B cell (primary cell): ENCODE measurements at regions not wholly inside any gene's neighbourhood (a gene's known extent, or its start where the extent isn't known, plus 50 kb on each side); places are given as distances from the start of the nearest gene placed in this dataset.

Experiments
- ATAC-seq: fragments of 200-7000 bp; cut with Tn5 transposase; one replicate; pipeline ENCODE4 v1.10.0; 2021; ENCODE audit warnings: low read depth, mild to moderate bottlenecking, moderate number of reproducible peaks, moderate library complexity
- CTCF ChIA-PET: fragments of 350-600 bp; sonication (Branson Sonifier 250); formaldehyde crosslinking; loops from one replicate; lab custom pipeline; 2021; ENCODE audit warnings: antibody characterized with exemption, inconsistent platforms; lab: Charles Lee
- POLR2A ChIA-PET: fragments of 350-600 bp; sonication (Branson Sonifier 250); formaldehyde crosslinking; loops from one replicate; lab custom pipeline; 2021; ENCODE audit warnings: antibody characterized with exemption; lab: Charles Lee
- DNase-seq: peaks from one replicate; pipeline ENCODE4 v3.0.0; 2013
- H2AFZ ChIP-seq: 2 replicates; pipeline ENCODE4 v1.6.1; 2012; ENCODE audit warnings: mild to moderate bottlenecking, low read depth, low read length; ENCODE audit not compliant: insufficient read depth, poor library complexity, severe bottlenecking
- H3K27ac ChIP-seq, 2 donors: 1 replicate in 1 of 2; 2 replicates in 1 of 2; pipeline ENCODE4 v1.5.1; 2012 to 2013; ENCODE audit warnings: low read length in 2 of 2, mild to moderate bottlenecking in 2 of 2, moderate library complexity in 1 of 2
- H3K27me3 ChIP-seq, 4 experiments: fragments of 200-600 bp in 1 of 4; sonication (generic) in 1 of 4; replicated peaks in 1 of 4; 1 replicate in 2 of 4; 2 replicates in 2 of 4; pipeline versions ENCODE4 v1.6.1 to v1.7.0; 2013 to 2016; ENCODE audit warnings: low read length in 3 of 4, mild to moderate bottlenecking in 2 of 4, mixed read lengths in 1 of 4, moderate library complexity in 1 of 4; ENCODE audit not compliant: insufficient read depth in 4 of 4, control insufficient read depth in 3 of 4; ENCODE audit errors: control extremely low read depth in 1 of 4
- H3K36me3 ChIP-seq, 2 experiments: replicated peaks in 1 of 2; 1 replicate in 1 of 2; 2 replicates in 1 of 2; pipeline versions ENCODE4 v1.6.1 to v1.7.1; 2013; ENCODE audit warnings: low read length in 1 of 2; ENCODE audit not compliant: insufficient read depth in 2 of 2, control insufficient read depth in 1 of 2; ENCODE audit errors: control extremely low read depth in 1 of 2, extremely low read depth in 1 of 2
- H3K4me1 ChIP-seq, 2 donors: fragments of 200-600 bp in 1 of 2; sonication (generic) in 1 of 2; 1 replicate in 1 of 2; 2 replicates in 1 of 2; pipeline versions ENCODE4 v1.5.1 to v1.6.1; 2013 to 2017; ENCODE audit warnings: low read length in 2 of 2; ENCODE audit not compliant: control insufficient read depth in 2 of 2, insufficient read depth in 2 of 2
- H3K4me2 ChIP-seq: replicated peaks from 2 replicates; pipeline ENCODE3; 2012; ENCODE audit warnings: mild to moderate bottlenecking, low read depth, low read length; ENCODE audit not compliant: poor library complexity, severe bottlenecking
- H3K4me3 ChIP-seq, 5 experiments: fragments of 200-600 bp in 1 of 5; sonication (generic) in 1 of 5; 1 replicate in 3 of 5; 2 replicates in 2 of 5; pipeline versions ENCODE4 v1.5.1 to v1.7.0; 2011 to 2016; ENCODE audit warnings: low read length in 4 of 5, mild to moderate bottlenecking in 4 of 5, low read depth in 2 of 5, control low read depth in 1 of 5, moderate library complexity in 1 of 5; ENCODE audit not compliant: insufficient read depth in 1 of 5; ENCODE audit errors: control extremely low read depth in 1 of 5, extremely low read depth in 1 of 5
- H3K79me2 ChIP-seq: fragments of 200-600 bp; sonication (generic); one replicate; pipeline ENCODE4 v1.6.0; 2016; ENCODE audit warnings: low read length; ENCODE audit not compliant: control insufficient read depth, insufficient read depth
- H3K9ac ChIP-seq: fragments of 200-600 bp; sonication (generic); 2 replicates; pipeline ENCODE4 v1.6.1; 2017; ENCODE audit warnings: mild to moderate bottlenecking, low read length, moderate library complexity
- H3K9me3 ChIP-seq, 3 donors: one replicate each; pipeline versions ENCODE4 v1.6.1 to v1.7.1; 2013; ENCODE audit warnings: low read length in 2 of 3; ENCODE audit not compliant: control insufficient read depth in 2 of 3, insufficient read depth in 1 of 3; ENCODE audit errors: control extremely low read depth in 1 of 3
- H4K20me1 ChIP-seq: 2 replicates; pipeline ENCODE4 v1.6.0; 2012; ENCODE audit warnings: mild to moderate bottlenecking, low read length; ENCODE audit not compliant: insufficient read depth, control insufficient read depth, poor library complexity, severe bottlenecking
- H3K27ac Mint-ChIP-seq: one replicate; pipeline ENCODE4 v1.8.0; 2021; ENCODE audit warnings: mixed read lengths
- H3K27me3 Mint-ChIP-seq: one replicate; pipeline ENCODE4 v1.8.0; 2021; ENCODE audit warnings: mixed read lengths
- H3K4me1 Mint-ChIP-seq: one replicate; pipeline ENCODE4 v1.8.0; 2021; ENCODE audit warnings: mixed read lengths
- H3K4me3 Mint-ChIP-seq: one replicate; pipeline ENCODE4 v1.8.0; 2021; ENCODE audit warnings: mixed read lengths
- H3K9me3 Mint-ChIP-seq: one replicate; pipeline ENCODE4 v1.8.0; 2022; ENCODE audit warnings: mixed read lengths; ENCODE audit not compliant: insufficient read depth
- CTCF ChIP-seq: fragments of 200-600 bp; IDR thresholded peaks from one replicate; pipeline ENCODE4 v1.8.0; 2022; ENCODE audit warnings: antibody characterized with exemption, mild to moderate bottlenecking
- EZH2 ChIP-seq: IDR thresholded peaks from 2 replicates; pipeline ENCODE4 v1.6.1; 2012; ENCODE audit warnings: borderline replicate concordance, low read depth, mild to moderate bottlenecking, moderate library complexity, low read length; ENCODE audit not compliant: insufficient read depth, poor library complexity, severe bottlenecking
- WGBS: methylation state at CpG from one replicate; pipeline ENCODE4 v1.1.5; 2013; ENCODE audit warnings: missing lambda C conversion rate; ENCODE audit not compliant: insufficient coverage; 5-methylcytosine and 5-hydroxymethylcytosine counted together
- intact Hi-C: fragments of 100-400 bp; cut with micrococcal nuclease; formaldehyde crosslinking; loops from one replicate; pipeline ENCODE4 v1.10.0; 2022

DNA sequence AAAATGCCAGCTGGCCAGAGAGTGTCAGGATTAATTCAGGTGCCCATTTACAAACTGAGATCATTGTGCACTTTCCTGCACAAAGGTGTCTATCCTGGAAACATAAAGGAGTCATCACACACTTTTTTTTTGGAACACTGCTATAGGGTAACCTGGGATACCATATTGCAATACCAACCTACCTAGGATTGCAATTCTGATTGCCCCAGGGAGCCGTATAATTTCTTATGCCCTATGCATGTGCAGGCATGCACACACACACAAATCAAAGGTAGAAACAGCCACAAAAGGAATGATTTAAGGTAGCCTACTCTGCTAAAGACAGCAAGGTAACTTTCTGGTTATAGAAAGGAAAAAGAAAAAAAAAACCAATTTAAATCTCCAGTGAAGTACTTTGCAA is 285.3 kb upstream of the KITLG start:
- no peak overlapping the region for H3K4me3 ChIP-seq
- no peaks in the 10 kb centered on the region for H3K27me3 Mint-ChIP-seq
- TF ChIP-seq EZH2 (no peak), CTCF (no peak)

DNA sequence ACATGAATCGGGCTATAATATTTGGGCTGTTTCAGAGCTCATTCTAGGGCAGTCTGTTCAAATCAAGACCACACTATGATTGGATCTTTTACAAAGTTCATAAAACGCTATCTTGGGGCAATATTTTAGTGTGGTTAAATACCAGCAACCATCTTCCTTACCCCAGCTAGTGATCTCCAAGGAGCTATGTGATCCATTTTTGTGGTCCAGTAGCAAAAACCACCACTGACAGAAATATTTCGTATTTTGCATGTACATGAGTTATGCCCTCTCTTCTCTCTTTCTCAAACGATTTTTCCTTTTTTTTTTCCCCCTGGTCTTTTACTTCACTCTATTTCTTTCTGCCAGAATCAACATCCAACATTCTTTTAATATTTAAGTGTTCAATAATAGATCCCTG is 280.6 kb upstream of the KITLG start:
- Mint-ChIP-seq H3K27me3 (no peaks in the 10 kb centered on the region), H3K4me3 (no peak overlapping the region), H3K27ac (no peak overlapping the region), H3K4me1 (no peaks in the 10 kb centered on the region), H3K9me3 (no peaks in the 10 kb centered on the region)
- no peaks in the 10 kb centered on the region for H3K4me1 ChIP-seq
- H3K9ac ChIP-seq, result no peak overlapping the region
- POLR2A ChIA-PET, result no interaction called here
- no peak overlapping the region for H3K27ac ChIP-seq
- WGBS, result no CpG with 5 or more reads among the region's 4 CpGs
- H3K4me2 ChIP-seq, result no peak overlapping the region
- no peaks in the 10 kb centered on the region for H3K79me2 ChIP-seq
- TF ChIP-seq CTCF, result no peak
- TF ChIP-seq EZH2, result no peak
- intact Hi-C loops, result no loop called here
- ATAC-seq, result no peak
- H4K20me1 ChIP-seq, result no peaks in the 10 kb centered on the region
- CTCF ChIA-PET, result no interaction called here
- no peaks in the 10 kb centered on the region for H3K27me3 ChIP-seq
- no peak overlapping the region for H2AFZ ChIP-seq
- no peaks in the 10 kb centered on the region for H3K36me3 ChIP-seq
- no peak for DNase-seq
- no peaks in the 10 kb centered on the region for H3K9me3 ChIP-seq
- no peak overlapping the region for H3K4me3 ChIP-seq

More for the DNA sequence above, 285.3 kb upstream of the KITLG start:
- H3K4me1 Mint-ChIP-seq, result no peaks in the 10 kb centered on the region
- H3K9me3 Mint-ChIP-seq, result no peaks in the 10 kb centered on the region
- ATAC-seq (no peak), DNase-seq (no peak)
- Histone ChIP-seq H2AFZ (no peak overlapping the region), H3K27me3 (no peaks in the 10 kb centered on the region), H3K4me2 (no peak overlapping the region), H3K36me3 (no peaks in the 10 kb centered on the region), H3K4me1 (no peaks in the 10 kb centered on the region), H3K9ac (no peak overlapping the region), H3K27ac (no peak overlapping the region), H4K20me1 (no peaks in the 10 kb centered on the region), H3K79me2 (no peaks in the 10 kb centered on the region), H3K9me3 (no peaks in the 10 kb centered on the region)
- CTCF ChIA-PET, result no interaction called here
- POLR2A ChIA-PET, result no interaction called here
- no peak overlapping the region for H3K4me3 Mint-ChIP-seq
- WGBS, result no CpG with 5 or more reads among the region's 1 CpG
- intact Hi-C loops, result no loop called here
- no peak overlapping the region for H3K27ac Mint-ChIP-seq
